SK-N-SH treated with all-trans-retinoic acid at 6 μM for 48 hours (cell line): ENCODE measurements at regions not wholly inside any gene's neighbourhood (a gene's known extent, or its start where the extent isn't known, plus 50 kb on each side); places are given as distances from the start of the nearest gene placed in this dataset.

Experiments
- ATAC-seq: fragments of 200-7000 bp; cut with Tn5 transposase; 3 replicates; pipeline ENCODE4 v1.9.1; 2020; ENCODE audit warnings: mild to moderate bottlenecking, moderate library complexity
- ARNTL ChIP-seq: fragments of 450-650 bp; formaldehyde crosslinking; IDR thresholded peaks from 2 replicates; pipeline ENCODE4 v1.5.0; 2020; ENCODE audit warnings: low read depth, mild to moderate bottlenecking, moderate library complexity, borderline replicate concordance
- BACH2 ChIP-seq: fragments of 250-450 bp; sonication (Bioruptor Pico); IDR thresholded peaks from 2 replicates; pipeline ENCODE4 v1.9.0; 2021; ENCODE audit warnings: mild to moderate bottlenecking, borderline replicate concordance
- CREB5 ChIP-seq: fragments of 250-450 bp; sonication (Bioruptor Pico); IDR thresholded peaks from 2 replicates; pipeline ENCODE4 v1.5.1; 2020; ENCODE audit warnings: low read depth, mild to moderate bottlenecking, moderate library complexity
- CSRNP3 ChIP-seq: fragments of 250-450 bp; sonication (Bioruptor Pico); IDR thresholded peaks from 2 replicates; pipeline ENCODE4 v1.5.1; 2021; ENCODE audit warnings: mild to moderate bottlenecking, moderate library complexity
- ESRRG ChIP-seq: fragments of 250-450 bp; sonication (Bioruptor Pico); IDR thresholded peaks from 2 replicates; pipeline ENCODE4 v1.6.1; 2021; ENCODE audit warnings: mild to moderate bottlenecking
- GLIS3 ChIP-seq: fragments of 250-450 bp; sonication (Bioruptor Pico); IDR thresholded peaks from 2 replicates; pipeline ENCODE4 v1.5.0; 2020; ENCODE audit warnings: mild to moderate bottlenecking, moderate library complexity
- ISL1 ChIP-seq: fragments of 250-450 bp; sonication (Bioruptor Pico); IDR thresholded peaks from 2 replicates; pipeline ENCODE4 v2.1.2; 2022; ENCODE audit warnings: mild to moderate bottlenecking, moderate library complexity
- OSR1 ChIP-seq: fragments of 250-450 bp; sonication (Bioruptor Pico); IDR thresholded peaks from 2 replicates; pipeline ENCODE4 v1.8.0; 2022; ENCODE audit warnings: moderate library complexity, mild to moderate bottlenecking, inconsistent platforms
- PATZ1 ChIP-seq: fragments of 250-450 bp; sonication (Bioruptor Pico); IDR thresholded peaks from 2 replicates; pipeline ENCODE4 v1.8.0; 2020; ENCODE audit warnings: mild to moderate bottlenecking, moderate library complexity, borderline replicate concordance
- POU6F1 ChIP-seq: fragments of 250-450 bp; sonication (Bioruptor Pico); IDR thresholded peaks from 2 replicates; pipeline ENCODE4 v1.8.0; 2021; ENCODE audit warnings: low read depth, mild to moderate bottlenecking, moderate library complexity, borderline replicate concordance
- PPARA ChIP-seq: fragments of 250-450 bp; sonication (Bioruptor Pico); IDR thresholded peaks from 2 replicates; pipeline ENCODE4 v1.5.0; 2020; ENCODE audit warnings: mild to moderate bottlenecking, borderline replicate concordance
- SNAI2 ChIP-seq: fragments of 250-450 bp; sonication (Bioruptor Pico); IDR thresholded peaks from 2 replicates; pipeline ENCODE4 v1.5.0; 2020; ENCODE audit warnings: mild to moderate bottlenecking, moderate library complexity
- TCF4 ChIP-seq: fragments of 250-450 bp; sonication (Bioruptor Pico); IDR thresholded peaks from 2 replicates; pipeline ENCODE4 v1.8.0; 2021; ENCODE audit warnings: mild to moderate bottlenecking, moderate library complexity, borderline replicate concordance
- TOX ChIP-seq: fragments of 250-450 bp; sonication (Bioruptor Pico); IDR thresholded peaks from 2 replicates; pipeline ENCODE4 v1.8.0; 2021; ENCODE audit warnings: mild to moderate bottlenecking, moderate library complexity, borderline replicate concordance
- TSHZ2 ChIP-seq: fragments of 250-450 bp; sonication (Bioruptor Pico); IDR thresholded peaks from 2 replicates; pipeline ENCODE4 v1.5.0; 2020; ENCODE audit warnings: mild to moderate bottlenecking, moderate library complexity
- ZC3H10 ChIP-seq: fragments of 250-450 bp; sonication (Bioruptor Pico); IDR thresholded peaks from 2 replicates; pipeline ENCODE4 v1.5.1; 2021; ENCODE audit warnings: mild to moderate bottlenecking, moderate library complexity
- ZFP3 ChIP-seq: fragments of 250-450 bp; sonication (Bioruptor Pico); IDR thresholded peaks from 2 replicates; pipeline ENCODE4 v1.5.0; 2020; ENCODE audit warnings: mild to moderate bottlenecking, moderate library complexity
- ZFP30 ChIP-seq: fragments of 450-650 bp; formaldehyde crosslinking; IDR thresholded peaks from 2 replicates; pipeline ENCODE4 v1.5.0; 2022; ENCODE audit warnings: mild to moderate bottlenecking, moderate library complexity
- ZNF565 ChIP-seq: fragments of 450-650 bp; formaldehyde crosslinking; conservative IDR thresholded peaks from 2 replicates; pipeline ENCODE4 v1.5.0; 2020; ENCODE audit warnings: low read depth, mild to moderate bottlenecking, moderate library complexity
- ZNF70 ChIP-seq: fragments of 450-650 bp; formaldehyde crosslinking; IDR thresholded peaks from 2 replicates; pipeline ENCODE4 v1.5.0; 2020; ENCODE audit warnings: mild to moderate bottlenecking, moderate library complexity
- ZNF8 ChIP-seq: fragments of 450-650 bp; formaldehyde crosslinking; IDR thresholded peaks from 2 replicates; pipeline ENCODE4 v1.5.0; 2020; ENCODE audit warnings: mild to moderate bottlenecking, moderate library complexity

GRCh38 chr2:65943099-65943786 is 491.7 kb upstream of the MEIS1 start:
- TF ChIP-seq TOX (CRISPR knock-in tag) (no peak), TSHZ2 (no peak), TCF4 (CRISPR knock-in tag) (no peak), OSR1 (CRISPR knock-in tag) (no peak), PPARA (no peak), GLIS3 (CRISPR knock-in tag) (no peak), ZNF565 (CRISPR knock-in tag) (no peak), PATZ1 (CRISPR knock-in tag) (no peak), ZFP3 (CRISPR knock-in tag) (no peak)
- ATAC-seq = no peak

- ATAC-seq = no peak
- TF ChIP-seq ESRRG (CRISPR knock-in tag) (no peak), POU6F1 (CRISPR knock-in tag) (no peak), ZFP30 (CRISPR knock-in tag) (no peak), ZNF70 (no peak), BACH2 (CRISPR knock-in tag) (no peak), CSRNP3 (CRISPR knock-in tag) (no peak), TCF4 (CRISPR knock-in tag) (no peak), ISL1 (CRISPR knock-in tag) (no peak), CREB5 (no peak), ZNF8 (CRISPR knock-in tag) (no peak), ZC3H10 (no peak), TOX (CRISPR knock-in tag) (no peak), ZNF565 (CRISPR knock-in tag) (no peak), ARNTL (no peak), PPARA (no peak)
These were observed 494.1 kb upstream of the MEIS1 start for GRCh38 chr2:65940856-65941255.

- no peak for ATAC-seq
- TF ChIP-seq CSRNP3 (CRISPR knock-in tag) (no peak), PATZ1 (CRISPR knock-in tag) (no peak), GLIS3 (CRISPR knock-in tag) (no peak), BACH2 (CRISPR knock-in tag) (no peak), ZNF70 (no peak), ZFP3 (CRISPR knock-in tag) (no peak), ESRRG (CRISPR knock-in tag) (no peak), ISL1 (CRISPR knock-in tag) (no peak), PPARA (no peak), POU6F1 (CRISPR knock-in tag) (no peak), TOX (CRISPR knock-in tag) (no peak), ZNF8 (CRISPR knock-in tag) (no peak), SNAI2 (CRISPR knock-in tag) (no peak), TCF4 (CRISPR knock-in tag) (no peak), ZC3H10 (no peak), ARNTL (no peak)
These were observed 495.2 kb upstream of the MEIS1 start for GRCh38 chr2:65939687-65940086.
